ENCODE measurements at regions not wholly inside any gene's neighbourhood (a gene's known extent, or its start where the extent isn't known, plus 50 kb on each side); places are given as distances from the start of the nearest gene placed in this dataset.

DNA sequence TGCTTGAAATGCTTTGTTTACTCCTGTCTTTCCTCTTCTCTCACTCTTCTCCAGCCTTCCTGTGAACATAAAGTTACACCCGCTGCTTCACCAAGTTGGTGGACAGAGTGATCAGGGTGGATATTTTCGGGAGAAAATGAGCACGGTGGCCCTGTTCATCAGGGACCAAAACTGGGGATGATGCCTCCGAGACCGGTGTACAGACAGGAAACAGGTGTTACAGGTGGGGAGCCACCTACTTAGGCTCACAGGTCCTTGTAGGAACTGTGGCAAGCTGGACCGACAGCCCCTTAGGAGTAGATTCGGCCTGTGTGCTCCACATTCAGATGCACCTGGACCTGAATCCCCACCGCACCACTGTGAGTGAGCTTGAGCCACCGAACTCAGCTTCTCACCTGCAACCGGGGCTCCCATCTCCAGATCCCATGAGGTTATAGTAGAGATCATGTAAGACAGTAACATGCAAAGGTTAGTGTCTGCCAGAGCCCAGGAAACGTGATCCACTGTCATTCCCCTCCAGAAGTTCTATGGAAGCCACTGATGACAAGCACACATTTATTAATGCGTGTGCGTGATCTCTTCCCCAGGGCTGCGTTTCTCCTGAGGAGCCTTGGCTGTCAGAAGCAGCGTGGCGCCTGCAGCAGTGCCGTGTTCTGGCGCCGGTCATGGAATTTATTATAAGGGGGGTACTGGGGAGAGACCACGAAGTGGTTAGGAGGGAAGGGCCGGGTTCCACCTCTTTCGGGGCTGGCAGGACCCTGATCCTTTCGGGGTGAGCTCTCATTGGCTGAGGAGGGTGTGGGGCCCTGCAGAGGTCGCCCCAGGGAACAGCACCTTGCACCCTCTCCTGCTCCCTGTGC, 94.2 kb downstream of the ERMARD start:
- H3K9me3 ChIP-seq = no peaks in the 10 kb centered on the region
- H3K36me3 ChIP-seq = no peaks in the 10 kb centered on the region
- TF ChIP-seq, protein P1, sequence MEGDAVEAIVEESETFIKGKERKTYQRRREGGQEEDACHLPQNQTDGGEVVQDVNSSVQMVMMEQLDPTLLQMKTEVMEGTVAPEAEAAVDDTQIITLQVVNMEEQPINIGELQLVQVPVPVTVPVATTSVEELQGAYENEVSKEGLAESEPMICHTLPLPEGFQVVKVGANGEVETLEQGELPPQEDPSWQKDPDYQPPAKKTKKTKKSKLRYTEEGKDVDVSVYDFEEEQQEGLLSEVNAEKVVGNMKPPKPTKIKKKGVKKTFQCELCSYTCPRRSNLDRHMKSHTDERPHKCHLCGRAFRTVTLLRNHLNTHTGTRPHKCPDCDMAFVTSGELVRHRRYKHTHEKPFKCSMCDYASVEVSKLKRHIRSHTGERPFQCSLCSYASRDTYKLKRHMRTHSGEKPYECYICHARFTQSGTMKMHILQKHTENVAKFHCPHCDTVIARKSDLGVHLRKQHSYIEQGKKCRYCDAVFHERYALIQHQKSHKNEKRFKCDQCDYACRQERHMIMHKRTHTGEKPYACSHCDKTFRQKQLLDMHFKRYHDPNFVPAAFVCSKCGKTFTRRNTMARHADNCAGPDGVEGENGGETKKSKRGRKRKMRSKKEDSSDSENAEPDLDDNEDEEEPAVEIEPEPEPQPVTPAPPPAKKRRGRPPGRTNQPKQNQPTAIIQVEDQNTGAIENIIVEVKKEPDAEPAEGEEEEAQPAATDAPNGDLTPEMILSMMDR (IDR thresholded peaks at IDR 0.05) = no peak
- H3K27ac ChIP-seq = no peak overlapping the region
- no peaks in the 10 kb centered on the region for H3K4me1 ChIP-seq
- no peaks in the 10 kb centered on the region for H3K27me3 ChIP-seq
- no peak overlapping the region for H3K4me3 ChIP-seq
- DNase-seq (ENCODE audit: low spot score) = no peak

DNA sequence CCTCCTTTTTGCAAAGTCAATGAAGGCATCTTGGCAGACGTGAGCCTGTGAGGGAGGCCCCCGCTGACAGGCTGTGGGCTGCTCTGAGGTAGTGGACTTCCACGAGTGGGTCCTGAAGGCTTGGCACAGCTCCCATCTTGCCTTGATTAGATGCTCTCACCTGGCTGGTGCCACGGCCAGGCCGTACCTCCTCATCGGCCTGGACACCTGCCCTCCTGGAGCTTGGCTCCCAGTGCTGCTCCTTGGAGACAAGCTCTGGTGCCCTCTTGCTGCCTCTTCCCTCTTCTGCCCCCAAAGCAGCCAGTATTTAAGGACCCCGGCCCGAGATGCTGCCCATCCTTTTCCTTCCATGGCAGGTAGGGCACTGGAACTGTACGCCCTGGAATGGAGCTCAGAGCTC, 93.5 kb downstream of the ERMARD start:
- Histone ChIP-seq H3K27ac (no peak overlapping the region), H3K27me3 (no peaks in the 10 kb centered on the region), H3K4me1 (no peaks in the 10 kb centered on the region), H3K9me3 (no peaks in the 10 kb centered on the region), H3K4me3 (no peak overlapping the region), H3K36me3 (no peaks in the 10 kb centered on the region)
- TF ChIP-seq, protein P1 (IDR thresholded peaks at IDR 0.05) = no peak
- DNase-seq (ENCODE audit: low spot score) = no peak

DNA sequence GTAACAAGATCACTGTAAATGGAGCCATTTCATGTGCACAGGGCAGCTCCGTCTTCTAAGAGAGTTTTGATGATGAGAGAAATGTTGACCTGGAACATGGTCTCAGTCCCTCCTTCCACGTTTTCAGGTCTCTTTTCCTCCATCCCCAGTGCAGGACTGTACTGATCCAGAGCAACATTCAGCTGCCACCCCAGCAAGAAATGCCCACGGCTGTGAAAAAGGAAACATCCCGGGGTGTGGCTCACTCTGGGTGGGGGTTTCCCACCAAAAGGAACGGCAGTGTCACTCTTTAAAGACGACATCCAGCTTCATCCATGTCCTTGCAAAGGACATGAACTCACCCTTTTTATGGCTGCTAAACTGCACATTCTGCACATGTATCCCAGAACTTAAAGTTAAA, 92.6 kb downstream of the ERMARD start:
- Histone ChIP-seq H3K4me3 (no peak overlapping the region), H3K36me3 (no peaks in the 10 kb centered on the region), H3K9me3 (no peaks in the 10 kb centered on the region), H3K27me3 (no peaks in the 10 kb centered on the region), H3K27ac (no peak overlapping the region), H3K4me1 (no peaks in the 10 kb centered on the region)
- TF ChIP-seq, protein P1 (IDR thresholded peaks at IDR 0.05) = no peak
- DNase-seq (ENCODE audit: low spot score) = no peak

DNA sequence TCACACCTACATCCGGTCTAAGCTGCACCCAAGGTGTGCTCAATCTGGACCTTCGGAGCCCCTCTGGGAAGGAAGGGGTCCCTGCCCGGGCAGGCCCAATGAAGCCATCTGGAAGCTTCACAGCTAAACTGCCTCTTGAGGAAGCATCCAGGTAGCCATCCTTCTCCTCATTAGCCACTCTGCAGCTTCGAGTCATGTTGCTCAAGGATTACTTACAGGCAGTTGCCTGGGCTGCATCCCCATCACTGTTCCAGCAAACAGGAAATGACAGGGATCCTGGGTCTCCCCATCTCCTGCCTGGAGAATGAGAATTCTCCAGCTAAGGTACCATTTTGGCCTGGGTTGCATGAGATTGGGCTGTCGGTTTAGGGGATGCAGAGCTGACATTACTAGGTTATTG, 91.7 kb downstream of the ERMARD start:
- H3K4me3 ChIP-seq = no peak overlapping the region
- DNase-seq (ENCODE audit: low spot score) = no peak
- H3K9me3 ChIP-seq = no peaks in the 10 kb centered on the region
- TF ChIP-seq, protein P1 (IDR thresholded peaks at IDR 0.05) = no peak
- H3K4me1 ChIP-seq = no peaks in the 10 kb centered on the region
- H3K27me3 ChIP-seq = no peaks in the 10 kb centered on the region
- no peaks in the 10 kb centered on the region for H3K36me3 ChIP-seq
- no peak overlapping the region for H3K27ac ChIP-seq

DNA sequence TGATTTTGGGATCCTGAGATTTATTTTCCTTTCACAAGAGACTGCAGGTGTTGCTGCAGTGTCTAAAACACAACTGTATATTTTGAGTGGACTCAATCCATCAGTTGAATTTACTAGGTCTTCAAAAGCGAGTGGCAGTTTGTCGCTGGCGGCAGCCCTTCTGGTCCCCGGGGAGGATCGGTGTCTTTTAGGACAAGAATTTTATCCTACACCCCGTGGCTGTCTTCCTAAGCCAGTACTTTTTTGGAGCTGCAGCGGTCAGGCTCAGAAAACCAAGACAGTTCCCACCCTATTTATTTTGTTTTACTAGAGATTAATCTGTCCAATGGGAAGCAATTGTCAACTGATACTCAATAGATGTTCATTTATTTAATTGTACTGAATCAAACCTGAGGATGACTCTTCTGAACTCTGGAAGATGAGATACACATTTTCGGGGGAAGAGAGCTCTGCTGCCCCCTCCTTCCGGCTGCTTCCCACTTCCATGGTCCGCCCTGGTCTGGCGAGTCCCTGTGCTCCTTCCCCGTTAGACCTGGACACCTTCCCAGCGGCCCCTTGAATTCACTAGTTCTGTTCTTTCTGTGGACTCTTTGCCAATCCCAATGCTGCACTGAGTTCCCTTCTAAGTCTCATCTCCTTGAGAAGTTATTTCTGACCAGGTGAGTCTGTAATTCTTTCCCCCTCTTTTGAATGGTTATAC, 90.6 kb downstream of the ERMARD start:
- H3K27me3 ChIP-seq = no peaks in the 10 kb centered on the region
- H3K27ac ChIP-seq = no peak overlapping the region
- no peak overlapping the region for H3K4me3 ChIP-seq
- H3K9me3 ChIP-seq = no peaks in the 10 kb centered on the region
- H3K36me3 ChIP-seq = no peaks in the 10 kb centered on the region
- H3K4me1 ChIP-seq = no peaks in the 10 kb centered on the region
- TF ChIP-seq, protein P1 (IDR thresholded peaks at IDR 0.05) = no peak
- DNase-seq (ENCODE audit: low spot score) = no peak
